Adrenal gland (tissue), 5 donors: ENCODE measurements at regions not wholly inside any gene's neighbourhood (a gene's known extent, or its start where the extent isn't known, plus 50 kb on each side); places are given as distances from the start of the nearest gene placed in this dataset.

ENCODE experiments used
- POLR2A ChIP-seq, 2 donors: fragments of 450-650 bp; IDR thresholded peaks; one replicate each; pipeline ENCODE4 v1.6.1; 2017; ENCODE audit warnings: antibody characterized with exemption in 2 of 2, mild to moderate bottlenecking in 2 of 2, moderate library complexity in 1 of 2
- TF ChIP-seq, protein P1 (sequence below), 6 experiments: fragments of 450-650 bp in 4 of 6; fragments of 200-600 bp in 2 of 6; sonication (generic) in 1 of 6; IDR thresholded peaks; 1 replicate in 5 of 6; 2 replicates in 1 of 6; pipeline versions ENCODE4 v1.5.1 to v1.8.0; 2016 to 2021; ENCODE audit warnings: antibody characterized with exemption in 6 of 6, mild to moderate bottlenecking in 2 of 6, moderate library complexity in 1 of 6
- donor health status: DM: no; HTN: no; CAD: no.

DNA sequence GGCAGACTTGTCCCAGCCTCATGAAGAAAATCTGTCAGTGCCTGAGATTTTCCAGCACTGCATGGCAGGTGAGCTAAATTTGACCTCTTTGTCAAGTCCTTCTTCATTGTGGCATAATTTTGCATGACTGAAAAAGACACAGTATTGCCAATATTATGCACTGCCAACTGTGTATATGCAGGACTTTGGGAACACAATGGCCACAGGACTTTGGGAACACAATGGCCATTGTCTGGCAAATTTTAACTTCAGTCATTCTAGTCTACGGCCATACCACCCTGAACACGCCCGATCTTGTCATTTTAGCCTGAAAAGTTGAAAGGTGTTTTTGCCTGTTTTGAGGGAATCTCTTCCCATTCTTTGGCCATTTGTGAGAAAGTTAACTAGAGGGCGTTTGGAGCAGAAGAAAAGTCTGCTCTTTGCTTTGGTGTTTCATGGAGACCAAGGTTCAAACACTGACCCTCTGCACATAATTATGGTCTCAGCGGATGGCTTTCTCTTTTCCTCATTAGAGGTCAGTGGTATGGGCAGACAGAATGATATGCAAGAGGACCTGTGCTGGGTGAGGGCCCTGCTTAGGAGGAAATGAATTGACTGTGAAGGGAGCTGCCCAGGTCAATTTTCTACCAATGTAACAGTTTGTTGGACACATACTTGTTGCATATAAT, 72.4 kb upstream of the NEK7 start:
- TF ChIP-seq, protein P1, sequence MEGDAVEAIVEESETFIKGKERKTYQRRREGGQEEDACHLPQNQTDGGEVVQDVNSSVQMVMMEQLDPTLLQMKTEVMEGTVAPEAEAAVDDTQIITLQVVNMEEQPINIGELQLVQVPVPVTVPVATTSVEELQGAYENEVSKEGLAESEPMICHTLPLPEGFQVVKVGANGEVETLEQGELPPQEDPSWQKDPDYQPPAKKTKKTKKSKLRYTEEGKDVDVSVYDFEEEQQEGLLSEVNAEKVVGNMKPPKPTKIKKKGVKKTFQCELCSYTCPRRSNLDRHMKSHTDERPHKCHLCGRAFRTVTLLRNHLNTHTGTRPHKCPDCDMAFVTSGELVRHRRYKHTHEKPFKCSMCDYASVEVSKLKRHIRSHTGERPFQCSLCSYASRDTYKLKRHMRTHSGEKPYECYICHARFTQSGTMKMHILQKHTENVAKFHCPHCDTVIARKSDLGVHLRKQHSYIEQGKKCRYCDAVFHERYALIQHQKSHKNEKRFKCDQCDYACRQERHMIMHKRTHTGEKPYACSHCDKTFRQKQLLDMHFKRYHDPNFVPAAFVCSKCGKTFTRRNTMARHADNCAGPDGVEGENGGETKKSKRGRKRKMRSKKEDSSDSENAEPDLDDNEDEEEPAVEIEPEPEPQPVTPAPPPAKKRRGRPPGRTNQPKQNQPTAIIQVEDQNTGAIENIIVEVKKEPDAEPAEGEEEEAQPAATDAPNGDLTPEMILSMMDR (IDR thresholded peaks at IDR 0.05), result no peak
- no peak for TF ChIP-seq POLR2A (IDR thresholded peaks at IDR 0.05)
